ENCODE measurements at regions not wholly inside any gene's neighbourhood (a gene's known extent, or its start where the extent isn't known, plus 50 kb on each side); places are given as distances from the start of the nearest gene placed in this dataset.

DNA sequence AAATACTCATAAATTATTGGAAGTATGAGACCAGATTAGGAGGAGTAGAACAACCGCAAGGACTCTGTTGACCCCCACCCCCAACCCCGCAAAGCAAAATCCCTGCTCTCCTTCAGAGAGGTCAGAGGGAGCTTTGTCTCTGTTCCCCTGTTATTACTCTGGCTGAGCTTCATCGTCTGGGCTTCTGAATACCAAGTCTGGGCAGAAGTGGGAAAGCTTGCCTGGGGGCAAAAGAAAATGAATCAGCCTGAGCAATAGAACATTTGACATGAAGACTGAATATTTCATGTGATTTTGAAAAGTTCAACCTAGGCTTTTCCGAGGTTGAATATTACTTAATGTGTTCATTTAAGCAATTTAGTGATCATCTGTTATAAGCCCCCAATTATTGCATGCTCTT is 114.6 kb upstream of the ARHGAP28 start:
- DNase-seq: peak; percentile 64

DNA sequence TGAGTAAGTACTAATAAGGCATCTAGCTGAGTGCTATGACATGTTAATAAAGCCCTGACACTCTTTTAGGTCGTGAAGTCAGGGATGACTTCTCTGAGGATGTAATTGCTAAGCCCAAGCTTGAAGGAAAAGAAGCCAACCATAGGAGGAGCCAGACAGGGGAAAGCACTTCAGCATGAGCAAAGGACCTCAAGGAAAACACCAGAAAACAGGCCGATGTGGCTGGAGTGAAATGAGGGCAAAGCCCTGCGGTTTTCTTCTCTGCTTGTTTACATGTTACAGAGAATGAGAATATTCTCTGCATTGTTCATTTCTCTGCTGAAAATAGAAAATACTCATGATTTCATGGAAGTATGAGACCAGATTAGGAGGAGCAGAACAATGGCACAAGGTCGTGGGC is 112.5 kb upstream of the ARHGAP28 start:
- DNase-seq: no peak

DNA sequence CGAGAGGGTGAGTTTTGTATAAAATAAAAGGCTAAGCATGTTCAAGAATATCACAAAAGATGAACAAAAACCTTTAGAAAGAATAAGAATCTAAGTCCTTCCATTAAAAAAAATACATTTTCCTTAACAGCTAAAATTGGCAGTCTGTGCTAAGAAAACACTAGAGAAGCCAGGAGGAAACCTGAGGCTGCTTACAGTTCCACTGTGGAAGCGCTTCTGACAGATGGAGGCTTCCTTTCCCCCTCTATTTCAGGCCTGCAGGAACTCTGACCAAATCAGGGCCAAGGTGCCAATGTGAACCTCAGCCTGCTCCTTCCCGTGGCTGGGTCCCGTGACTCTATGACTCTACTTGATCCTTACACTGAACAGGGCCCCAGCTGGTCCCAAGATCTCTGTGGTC is 108.1 kb upstream of the ARHGAP28 start:
- no peak for DNase-seq

DNA sequence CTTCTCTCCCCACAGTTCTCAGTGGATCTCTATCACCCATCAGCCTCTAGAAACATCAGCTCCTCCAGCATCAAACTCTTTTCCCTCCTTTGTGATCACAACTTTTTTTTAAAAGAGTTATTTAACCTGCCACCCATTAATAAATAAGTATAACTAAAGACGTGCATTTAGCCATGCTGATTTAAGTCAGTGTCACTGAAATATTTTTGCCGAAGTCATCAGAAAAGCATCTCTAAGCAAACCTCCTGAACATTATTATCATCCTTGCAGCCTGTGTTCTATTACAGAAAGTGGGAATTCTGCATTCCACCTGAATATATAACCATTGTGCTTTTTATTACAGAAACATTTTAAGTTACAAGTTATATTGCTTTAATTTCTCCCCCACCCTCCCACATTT is 106.2 kb upstream of the ARHGAP28 start:
- DNase-seq: no peak

DNA sequence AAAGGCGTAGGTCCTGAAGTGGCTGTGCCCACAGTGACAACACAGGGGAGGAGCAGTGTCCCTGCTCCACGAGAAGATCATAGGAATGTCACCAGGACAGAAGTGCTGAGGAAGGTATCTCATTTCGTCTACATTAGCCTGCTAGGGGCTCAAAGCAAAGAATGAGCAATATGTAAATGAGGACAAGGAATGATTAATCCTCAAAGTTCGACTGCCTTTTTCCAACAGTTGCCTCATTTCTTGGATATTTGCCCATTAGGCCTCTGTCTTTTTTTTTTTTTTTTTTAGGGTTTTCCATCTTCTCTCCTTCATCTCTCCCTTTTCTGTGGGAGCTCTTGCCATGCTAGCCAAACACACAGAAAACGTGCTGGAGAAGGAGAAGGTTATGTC is 105.2 kb upstream of the ARHGAP28 start:
- peak; percentile 85 for DNase-seq

DNA sequence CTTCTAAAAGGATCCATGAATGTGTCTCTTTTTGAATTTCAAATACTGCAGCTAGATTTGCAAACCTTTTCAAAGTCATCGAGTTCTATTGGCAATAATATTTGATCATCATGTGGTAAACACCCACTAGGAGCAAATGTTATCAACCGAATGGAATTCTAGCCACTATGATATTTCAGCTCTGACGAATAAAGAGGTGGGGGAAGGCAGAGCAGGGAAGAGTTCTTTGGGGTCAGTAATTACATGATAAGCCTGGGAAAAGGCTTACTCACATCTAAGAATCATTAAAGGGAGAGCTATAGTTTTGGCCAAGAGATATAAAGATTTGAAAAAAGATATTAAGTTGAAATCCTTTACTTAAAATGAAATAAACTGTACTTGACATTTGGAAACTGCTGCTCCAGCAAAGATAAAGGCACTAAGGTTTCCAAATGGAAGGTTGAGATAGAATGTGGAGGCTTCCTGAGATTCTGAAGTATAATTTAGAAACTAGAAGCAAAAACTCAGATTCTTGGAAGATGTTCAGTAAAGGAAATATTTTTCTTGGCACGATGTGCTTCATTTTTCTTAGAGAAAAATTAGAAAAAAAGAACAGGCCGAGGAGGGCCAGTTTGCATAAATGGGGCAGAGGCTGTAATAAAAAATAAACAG is 104.7 kb upstream of the ARHGAP28 start:
- DNase-seq: peak; percentile 83

DNA sequence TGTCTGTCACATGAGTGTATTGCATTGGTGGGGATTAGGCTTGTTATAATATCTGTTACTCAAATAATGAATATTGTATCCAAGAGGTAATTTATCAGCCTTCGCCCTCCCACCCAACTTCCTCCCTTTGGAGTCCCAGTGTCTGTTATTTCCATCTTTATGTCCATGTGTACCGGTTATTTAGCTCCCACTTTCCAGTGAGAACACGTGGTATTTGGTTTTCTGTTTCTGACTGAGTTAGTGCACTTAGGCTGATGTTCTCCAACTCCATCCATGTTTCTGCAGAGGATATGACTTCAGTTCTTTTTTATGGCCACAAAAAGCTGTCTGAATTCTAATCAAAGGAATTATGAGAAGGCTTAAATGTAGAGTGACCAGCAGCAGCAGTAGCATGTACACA is 104.0 kb upstream of the ARHGAP28 start:
- DNase-seq: no peak

DNA sequence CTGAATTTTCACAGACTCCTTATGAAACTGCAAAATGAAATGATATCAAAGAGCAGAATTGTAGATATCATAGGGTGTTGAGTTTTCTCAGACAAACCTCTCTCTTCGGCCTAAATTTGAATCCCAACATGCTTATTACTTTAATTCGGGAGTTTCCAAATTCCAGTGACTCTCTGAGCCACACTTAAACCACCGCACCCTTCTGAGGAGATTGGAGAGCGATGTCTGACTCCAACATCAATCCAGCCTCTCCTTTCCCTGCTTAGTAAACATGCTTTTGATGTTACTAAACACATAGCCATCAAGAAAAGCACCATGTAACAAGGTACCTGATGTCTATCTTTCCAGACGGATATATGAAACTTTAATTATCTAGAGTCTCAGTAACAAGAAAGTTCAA is 103.1 kb upstream of the ARHGAP28 start:
- DNase-seq: no peak

DNA sequence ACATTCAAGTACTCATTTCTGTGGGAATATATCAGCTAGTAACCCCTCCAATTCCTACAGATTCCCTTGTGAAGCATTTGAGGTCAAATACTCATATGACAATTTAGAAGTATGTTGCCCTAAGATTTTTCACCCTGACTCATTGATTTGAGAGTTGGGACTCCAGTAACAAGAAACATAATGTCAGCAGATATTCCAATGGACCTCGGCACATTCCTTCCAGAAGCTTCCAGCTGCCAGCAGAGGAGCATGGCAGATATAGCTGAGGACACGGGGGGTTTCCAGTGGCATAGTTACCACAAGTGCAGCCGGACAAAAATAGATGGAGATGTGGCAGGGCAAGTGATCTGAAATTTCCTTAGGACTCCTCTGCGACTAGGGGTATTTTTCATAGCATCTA is 101.9 kb upstream of the ARHGAP28 start:
- peak; percentile 78 for DNase-seq

DNA sequence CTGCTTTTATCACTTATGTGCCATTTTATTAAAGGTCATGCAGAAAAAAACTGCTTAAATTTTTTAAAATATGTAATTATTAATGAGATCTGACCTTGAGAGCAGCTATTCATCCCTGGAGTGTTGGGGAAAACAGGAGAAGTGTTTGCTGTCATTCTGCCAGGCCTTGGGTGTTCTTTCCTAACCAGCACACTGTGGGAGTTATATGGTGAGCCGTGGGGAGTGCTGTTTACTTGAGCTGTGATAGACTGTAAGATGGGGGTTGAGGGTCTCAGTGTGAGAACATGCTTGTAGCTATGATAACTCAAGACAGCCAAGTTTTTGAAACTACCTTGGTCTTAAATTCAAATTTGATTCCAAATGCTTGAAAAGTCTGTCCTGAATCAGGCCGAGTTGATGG is 101.3 kb upstream of the ARHGAP28 start:
- no peak for DNase-seq

DNA sequence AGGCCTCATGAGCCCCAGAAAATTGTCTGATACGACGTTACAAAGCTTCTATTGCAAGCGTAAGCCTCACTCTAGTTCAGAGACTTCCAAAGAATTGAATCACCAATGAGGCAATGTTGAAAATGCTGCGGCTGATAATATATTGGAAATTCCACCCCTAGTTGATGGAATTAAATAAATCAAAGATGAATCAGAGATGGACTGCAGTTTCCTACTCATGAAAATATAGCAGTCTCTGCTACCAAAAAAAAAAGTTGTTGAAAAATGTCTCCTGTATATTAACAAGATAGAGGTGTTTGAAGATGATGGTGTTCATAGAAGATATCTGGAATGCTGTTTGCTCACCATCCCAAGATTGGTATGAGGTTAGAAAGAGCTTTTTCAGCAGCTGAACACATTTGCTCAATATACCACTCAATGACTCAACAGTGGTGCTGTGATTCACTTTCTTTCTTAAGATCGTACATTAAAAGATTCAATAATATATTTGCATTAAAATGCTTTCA is 99.8 kb upstream of the ARHGAP28 start:
- peak; percentile 84 for DNase-seq

DNA sequence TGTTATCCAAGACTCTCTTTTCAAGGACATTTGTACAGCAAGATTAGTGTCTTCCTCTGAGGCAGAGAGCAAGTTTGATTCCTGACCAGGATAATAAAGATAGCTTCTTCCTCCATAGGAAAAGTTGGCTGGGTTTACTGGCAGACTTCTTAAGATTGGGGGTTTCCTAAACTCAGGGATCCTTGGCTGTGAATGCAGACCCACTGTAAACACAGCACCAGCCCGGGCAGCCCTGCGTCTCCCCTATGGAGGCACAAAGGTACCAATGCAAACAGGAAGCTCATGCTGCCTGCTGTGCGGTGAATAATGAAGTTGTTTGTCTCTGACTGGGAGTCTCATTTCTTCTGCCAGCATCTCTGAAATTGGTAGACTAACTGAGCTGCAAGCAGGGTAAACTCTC is 96.2 kb upstream of the ARHGAP28 start:
- no peak for DNase-seq

DNA sequence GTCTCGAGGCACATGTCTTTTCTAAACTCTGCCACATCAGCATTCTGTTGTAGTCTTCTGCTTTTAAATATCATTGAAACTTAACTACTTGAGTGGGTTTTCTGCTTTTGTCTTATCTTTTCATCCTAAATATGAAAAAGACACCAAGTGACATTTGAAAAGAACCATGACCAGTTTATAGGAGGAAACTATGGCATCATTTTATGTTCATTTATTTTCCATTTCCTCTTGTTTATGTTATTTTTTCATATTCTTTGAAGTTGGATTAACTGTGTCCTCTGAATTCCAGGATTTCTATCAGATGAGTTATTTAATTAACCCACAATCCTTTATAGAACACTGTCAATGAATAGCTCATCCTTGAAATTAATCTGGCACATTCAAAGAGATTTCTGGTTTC is 93.4 kb upstream of the ARHGAP28 start:
- no peak for DNase-seq

DNA sequence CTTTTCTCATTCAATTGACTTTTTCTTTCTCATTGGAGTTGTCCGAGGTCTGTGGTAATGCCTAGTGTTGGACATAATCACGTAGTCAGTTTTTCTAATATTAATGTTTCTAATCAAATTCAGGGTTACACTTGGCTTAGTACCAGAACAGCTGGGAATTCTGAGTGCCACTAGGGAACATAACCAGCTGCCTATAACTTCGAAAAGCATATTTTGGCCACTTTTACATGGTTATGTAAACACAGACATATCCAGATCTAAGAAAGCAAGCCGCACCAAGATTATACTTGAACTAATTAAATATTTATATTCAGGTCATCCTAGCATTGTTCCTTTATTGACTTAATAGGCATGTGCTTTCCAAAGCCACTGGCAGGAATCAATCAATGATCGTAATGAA is 91.1 kb upstream of the ARHGAP28 start:
- no peak for DNase-seq

DNA sequence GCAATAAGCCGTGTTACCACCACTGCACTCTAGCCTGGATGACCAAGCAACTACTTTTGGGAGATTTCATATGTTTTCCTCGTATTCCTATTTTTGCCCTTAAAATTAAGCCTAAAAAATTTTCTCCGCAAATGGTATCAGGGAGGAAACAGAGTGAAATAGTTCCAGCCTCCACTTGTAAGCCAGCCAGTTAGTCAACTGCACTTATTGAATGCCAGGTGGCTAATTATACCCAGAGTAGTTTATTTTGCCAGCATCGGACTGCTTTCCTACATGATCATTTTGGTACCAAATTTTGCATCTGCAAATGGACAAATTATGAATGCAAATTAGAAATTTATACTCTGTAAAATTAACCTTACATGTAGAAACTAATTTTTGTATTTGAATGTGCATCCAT is 90.2 kb upstream of the ARHGAP28 start:
- DNase-seq: no peak

DNA sequence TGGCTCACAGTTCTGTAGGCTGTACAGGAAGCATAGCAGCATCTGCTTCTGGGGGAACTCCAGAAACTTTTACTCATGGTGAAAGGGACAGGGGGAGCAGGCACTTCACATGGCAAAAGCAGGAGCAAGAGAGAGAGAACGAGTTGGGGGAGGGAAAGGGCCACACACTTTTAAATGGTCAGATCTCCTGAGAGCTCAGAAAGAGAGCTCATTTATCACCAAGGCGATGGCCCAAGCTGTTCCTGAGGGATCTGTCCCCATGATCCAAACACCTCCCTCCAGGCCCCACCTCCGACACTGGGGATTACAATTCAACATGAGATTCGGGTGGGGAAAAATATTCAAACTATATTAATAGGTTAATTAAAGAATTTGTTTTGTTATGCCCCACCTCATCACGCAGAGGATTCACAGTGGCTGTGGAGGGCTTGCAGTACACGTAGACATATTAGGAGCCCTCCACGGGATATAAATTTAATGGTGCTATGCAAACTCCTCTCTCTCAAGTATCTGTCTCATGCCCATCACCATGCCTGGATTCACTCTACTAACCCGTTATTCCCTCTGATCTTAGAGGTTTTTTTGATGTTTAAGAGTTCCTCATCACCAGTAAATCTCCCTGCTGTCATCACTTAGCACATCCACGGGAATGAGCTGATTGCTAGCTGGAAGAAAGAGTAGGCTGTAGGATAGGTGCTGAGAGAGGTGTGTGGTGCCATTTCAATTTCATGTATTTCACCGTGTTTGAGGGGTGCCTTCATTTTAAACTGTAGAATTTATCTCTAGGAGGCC is 84.5 kb upstream of the ARHGAP28 start:
- no peak for DNase-seq

DNA sequence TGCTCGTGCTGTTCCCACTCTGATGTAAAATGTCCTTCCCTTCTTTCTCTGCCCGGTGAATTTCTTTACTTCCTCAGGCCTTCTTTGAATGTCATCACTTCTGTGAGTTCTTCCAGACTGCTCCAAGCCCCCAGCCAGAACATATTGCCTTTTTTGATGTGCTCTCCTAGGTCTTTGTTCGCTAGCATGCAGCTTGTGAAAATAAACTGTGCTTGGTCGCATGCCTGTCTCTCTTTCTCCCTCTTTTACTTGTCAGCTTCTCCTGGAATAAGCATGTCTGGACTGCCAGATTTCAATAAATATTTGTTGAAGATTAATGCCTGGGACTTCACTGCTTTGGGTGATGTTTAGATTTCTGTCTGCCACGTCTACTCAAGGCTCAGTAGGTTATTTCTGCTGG is 82.7 kb upstream of the ARHGAP28 start:
- DNase-seq: no peak

DNA sequence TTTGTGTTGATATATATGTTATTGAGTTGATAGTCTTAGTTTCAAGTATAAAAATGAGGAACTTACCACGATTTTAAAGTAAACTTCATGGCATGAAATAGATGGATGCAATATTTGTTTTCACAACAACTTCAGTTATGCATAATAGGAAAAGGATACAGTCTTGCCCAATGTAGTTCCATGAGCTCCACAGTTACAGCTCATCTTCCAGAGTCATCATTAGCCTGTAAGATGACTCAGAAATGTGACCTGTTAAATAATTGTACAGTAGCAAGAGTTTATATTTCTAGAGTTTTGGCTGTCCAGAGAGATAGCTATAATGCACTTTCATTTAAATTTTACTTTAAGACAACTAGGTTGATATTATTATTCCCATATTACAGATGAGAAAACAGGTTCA is 80.9 kb upstream of the ARHGAP28 start:
- no peak for DNase-seq

DNA sequence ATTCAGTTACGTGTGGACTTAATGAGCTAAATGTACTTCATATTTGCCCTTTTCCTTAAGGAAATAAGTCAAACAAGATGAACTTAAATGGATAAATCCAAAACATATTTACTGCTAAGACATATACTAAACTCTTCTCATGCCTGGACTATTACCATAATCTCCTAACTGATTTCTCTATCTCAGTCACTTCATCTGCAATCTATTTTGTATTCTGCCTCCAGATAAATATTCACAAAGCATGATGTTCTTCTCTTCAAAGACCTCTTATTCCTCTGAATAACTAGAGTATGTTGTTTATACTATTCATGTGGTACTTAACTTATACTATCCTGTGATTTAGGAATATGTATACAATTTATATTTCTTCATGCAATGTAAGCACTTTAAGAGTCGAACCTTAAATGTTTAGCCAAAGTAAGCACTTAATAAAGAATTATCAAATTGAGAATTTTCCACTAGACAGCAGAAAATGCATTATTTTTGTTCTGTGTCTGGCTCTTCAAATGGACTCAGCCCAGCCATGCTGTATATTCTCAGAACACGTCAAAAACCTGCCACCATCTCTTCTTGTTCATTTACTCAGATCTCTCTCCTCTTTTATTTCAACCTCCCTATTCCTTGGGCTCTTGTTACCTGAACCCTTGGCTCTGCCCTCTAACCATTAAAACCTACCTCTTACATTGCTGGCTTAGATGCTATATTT is 79.9 kb upstream of the ARHGAP28 start:
- no peak for DNase-seq

DNA sequence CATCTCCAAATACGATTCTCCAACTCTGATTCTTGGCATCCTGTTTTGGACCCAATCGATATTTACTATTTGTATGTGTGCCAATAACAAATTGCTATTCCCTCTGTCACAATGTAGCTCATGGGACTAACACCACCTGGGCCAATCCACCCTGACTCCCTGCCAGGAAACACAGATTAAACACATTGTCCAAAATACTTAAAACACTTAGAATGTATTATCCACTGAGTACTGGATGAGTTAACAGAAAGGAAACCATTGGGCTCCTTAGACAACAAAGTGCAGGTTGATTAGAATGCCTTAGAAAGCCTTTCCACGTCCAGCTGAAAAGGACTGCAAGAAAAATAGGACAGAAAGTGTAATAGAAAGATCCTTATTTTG is 79.4 kb upstream of the ARHGAP28 start:
- no peak for DNase-seq

DNA sequence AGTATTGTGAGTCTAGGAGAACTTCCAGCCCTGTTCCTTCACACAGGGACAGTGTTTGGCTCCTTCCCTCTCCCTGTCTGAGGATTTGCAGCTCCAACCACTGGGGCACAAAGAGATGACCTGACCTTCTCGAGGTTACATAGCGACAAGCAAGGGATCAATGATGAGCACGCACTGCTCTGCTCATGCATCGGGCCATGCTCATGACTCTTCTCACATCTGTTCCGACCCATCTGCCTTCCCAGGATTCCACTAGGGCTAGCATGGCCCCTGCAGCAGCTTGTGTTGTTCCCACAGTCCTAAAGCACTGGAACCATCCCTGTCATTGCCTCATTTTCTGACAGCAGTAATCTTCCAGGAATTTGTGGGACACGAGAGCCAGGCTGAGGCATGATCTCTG is 78.8 kb upstream of the ARHGAP28 start:
- no peak for DNase-seq

DNA sequence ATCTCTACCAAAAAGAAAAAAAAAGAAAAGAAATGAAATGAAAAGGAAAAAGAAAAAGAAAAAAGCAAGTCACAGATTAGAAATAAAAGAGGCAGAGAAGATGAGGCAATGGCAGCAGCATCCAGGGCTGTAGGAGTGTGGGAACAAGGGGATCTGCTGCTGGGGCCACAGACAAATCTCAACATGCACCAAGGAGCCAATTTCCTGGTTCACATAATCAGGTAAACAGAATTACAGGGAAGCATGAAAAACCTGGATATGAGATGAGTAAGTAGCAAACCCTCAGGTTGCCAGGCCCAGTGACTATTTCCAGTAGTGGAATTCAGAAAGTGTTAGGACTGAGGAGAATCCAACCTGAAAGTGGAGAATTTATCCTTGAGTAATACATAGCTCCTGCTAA is 77.4 kb upstream of the ARHGAP28 start:
- no peak for DNase-seq

DNA sequence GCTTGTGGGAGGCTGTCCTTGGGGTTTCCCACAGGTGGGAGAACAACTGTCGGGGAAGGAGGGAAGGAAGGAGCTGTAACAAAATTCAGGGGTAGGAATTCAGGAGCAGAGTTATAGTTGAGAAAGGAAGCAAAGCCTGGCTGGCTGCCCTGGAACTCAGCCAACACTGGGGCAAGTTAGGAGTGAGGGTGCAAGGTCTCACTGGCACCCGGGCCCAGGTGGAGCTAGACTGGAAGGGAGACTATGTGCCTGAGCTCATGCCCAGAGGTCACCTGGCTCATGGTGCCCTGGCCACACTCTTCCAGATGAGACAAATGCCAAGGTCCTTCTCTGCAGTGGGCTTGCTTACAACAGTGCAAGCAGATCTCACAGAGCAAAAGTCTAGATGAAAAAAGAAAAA is 75.6 kb upstream of the ARHGAP28 start:
- DNase-seq: no peak

All from EL (cell line).